Adipose tissue (tissue), 3 donors: ENCODE measurements at regions not wholly inside any gene's neighbourhood (a gene's known extent, or its start where the extent isn't known, plus 50 kb on each side); places are given as distances from the start of the nearest gene placed in this dataset.
"Not testable (repeated sequence)": the region's sequence is repeated elsewhere in the genome, so short reads cannot be mapped to it uniquely, and the experiment has no call there.

Experiments
- H3K27ac ChIP-seq: one replicate; pipeline ENCODE4 v1.5.1; 2013; ENCODE audit warnings: low read depth, low read length
- WGBS, 3 donors: extraction: QIAGEN DNeasy Blood & Tissue Kit; methylation state at CpG; one replicate each; pipeline ENCODE4 v1.1.7; 2013; 5-methylcytosine and 5-hydroxymethylcytosine counted together
- donor health status: healthy with polysubstance abuse.
- donor health status: Bipolar disorder and iron deficiency.
- donor health status: healthy.

DNA sequence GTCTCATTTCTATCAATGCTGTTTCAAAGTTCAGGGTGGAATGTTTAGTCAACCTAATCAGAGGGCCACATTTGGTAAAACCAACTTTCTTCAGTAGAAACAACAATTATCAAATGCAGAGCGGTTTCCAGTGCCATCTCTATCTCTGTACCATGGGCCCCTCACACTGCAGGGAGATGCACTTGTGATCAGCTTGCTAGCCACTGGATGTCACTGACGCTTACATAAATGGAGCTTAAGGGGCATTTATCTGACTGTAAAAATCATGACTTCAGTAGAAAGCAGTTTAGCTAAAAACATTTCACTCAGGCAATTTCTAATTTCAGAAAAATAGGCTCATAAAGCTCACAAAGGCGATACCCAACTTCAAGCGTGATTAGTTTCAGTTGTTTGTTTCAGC lies 678.0 kb downstream of the ZEB2 start:
- H3K27ac ChIP-seq, result no peak overlapping the region
- WGBS, 3 donors, result 86 to 91% (median 87%) methylated on average over 4 of the region's 4 CpGs

DNA sequence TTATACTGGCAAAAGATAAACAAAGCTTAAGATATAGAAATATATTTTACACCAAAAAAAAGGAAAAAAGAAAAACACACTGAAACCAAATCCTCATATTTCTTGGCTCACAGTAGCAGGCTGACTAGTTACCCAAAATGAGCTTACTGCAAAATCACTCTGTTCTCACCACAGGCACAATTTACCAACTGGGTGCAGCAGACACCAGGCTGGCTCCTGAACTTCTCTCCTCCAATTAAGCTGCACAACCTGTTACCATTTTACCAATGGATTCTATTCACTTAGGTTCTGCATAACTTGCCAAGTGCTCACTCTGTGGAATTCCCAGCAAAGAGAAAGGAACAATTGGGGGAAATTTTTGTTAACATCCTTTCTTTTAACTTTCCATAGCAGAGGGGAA lies 679.3 kb downstream of the ZEB2 start:
- no peak overlapping the region for H3K27ac ChIP-seq

DNA sequence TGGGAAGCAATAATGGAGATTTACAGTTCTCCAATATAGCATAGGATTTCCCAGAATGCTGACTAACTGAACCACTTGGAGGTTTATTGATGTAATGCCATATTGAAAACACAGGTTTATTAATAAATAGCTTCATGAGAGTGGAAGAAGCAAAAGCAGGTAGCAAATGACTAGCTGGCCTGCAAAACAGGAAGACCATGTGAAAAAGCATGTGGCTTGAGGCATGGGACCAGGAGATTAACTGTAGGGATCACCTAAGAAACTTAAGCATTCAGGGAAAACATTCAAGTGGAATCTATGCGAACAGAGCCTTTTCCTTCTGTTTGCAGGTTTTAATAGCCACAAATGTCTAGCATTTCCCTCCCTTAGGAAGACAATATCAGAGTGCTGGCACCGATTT lies 679.7 kb downstream of the ZEB2 start:
- 86 to 88% (median 87%) methylated on average over 2 of the region's 2 CpGs for WGBS, 3 donors

DNA sequence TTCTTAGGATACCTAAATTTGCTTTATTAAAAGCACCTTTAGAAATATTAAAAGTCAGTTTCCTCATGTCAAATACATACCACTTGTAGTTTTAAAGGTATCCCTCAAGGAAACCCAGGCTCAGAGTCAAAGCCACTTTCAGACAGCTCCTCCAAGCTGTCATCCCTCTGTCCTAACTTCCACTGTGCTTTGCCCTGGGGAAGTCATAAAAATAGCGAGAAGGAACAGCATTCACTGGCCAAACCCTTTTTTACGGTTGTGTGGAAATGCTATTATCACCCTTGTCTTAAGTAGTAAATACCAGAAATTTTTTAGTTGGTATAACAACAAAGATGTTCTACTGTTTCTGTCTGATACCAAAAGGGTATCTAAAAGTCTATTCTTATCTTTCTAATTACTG lies 680.5 kb downstream of the ZEB2 start:
- H3K27ac ChIP-seq, result no peak overlapping the region
- 54 to 84% (median 77%) methylated on average over 2 of the region's 2 CpGs for WGBS, 3 donors

More for the DNA sequence above, 679.7 kb downstream of the ZEB2 start:
- no peak overlapping the region for H3K27ac ChIP-seq

DNA sequence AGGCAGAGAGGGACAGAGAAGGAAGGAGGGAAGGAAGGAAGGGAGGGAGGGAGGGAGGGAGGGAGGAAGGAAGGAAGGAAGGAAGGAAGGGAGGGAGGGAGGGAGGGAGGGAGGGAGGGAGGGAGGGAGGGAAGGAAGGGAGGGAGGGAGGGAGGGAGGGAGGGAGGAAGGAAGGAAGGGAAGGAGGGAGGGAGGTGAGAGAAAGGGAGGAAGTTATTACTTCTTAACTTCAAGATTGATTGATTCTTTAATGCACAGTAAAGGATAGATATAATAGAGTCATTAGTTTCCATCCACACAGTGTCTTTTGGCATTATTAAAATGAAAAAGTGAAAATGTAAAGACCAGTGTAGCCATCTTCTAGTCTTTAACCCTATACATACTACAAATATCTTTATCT lies 682.9 kb downstream of the ZEB2 start:
- H3K27ac ChIP-seq, result not testable (repeated sequence)

DNA sequence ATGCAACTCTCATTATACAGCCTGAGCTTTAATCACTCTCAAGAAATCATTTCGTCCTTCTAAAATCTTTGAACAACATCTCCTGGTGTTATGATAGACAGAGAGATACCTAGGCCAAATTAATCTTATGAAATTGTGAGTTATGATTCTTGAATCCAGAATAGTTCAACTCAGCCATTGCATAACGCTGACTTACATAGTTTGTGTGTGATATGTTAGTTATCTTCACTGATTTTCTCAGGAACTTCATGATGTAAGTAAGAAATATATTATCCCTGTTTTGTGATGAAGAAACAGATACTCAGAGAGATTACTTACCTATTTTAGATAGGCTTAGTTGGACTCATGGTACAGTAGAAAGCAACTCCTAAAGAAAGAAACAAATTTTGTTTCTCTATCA lies 684.4 kb downstream of the ZEB2 start:
- H3K27ac ChIP-seq, result no peak overlapping the region
- WGBS, 3 donors, result 18 to 48% (median 47%) methylated on average over 2 of the region's 2 CpGs

DNA sequence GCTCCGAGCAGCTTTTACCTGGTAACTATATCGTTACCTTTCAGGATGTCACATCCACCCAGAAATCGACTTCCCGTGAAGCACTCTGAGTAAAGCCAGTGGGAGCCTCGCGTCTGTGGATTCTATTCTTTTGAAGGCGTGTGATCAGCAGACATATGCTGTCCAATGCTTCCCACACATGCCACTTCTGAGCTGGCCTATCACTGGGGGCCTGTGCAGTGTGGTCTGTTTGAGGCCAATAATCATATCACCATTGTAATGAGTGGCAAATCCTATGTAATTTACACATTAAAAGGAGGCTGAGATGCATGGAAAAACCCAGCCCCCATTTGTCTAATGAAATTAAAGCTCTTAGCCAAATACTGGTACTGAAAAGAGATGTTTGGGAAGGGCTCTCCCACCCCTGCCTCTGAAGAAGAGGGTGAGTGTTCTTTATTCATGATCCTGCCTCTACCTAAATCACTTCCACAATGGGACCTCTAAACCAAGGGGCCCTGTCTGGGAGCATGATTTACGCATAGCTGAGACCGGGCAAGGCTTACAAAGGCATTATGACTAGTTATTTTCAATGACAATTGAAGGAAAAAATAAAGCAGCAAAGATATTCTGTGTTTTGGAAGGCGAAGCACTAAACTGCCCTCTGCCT lies 686.8 kb downstream of the ZEB2 start:
- WGBS, 3 donors, result 93 to 95% (median 93%) methylated on average over 10 of the region's 10 CpGs
- H3K27ac ChIP-seq, result no peak overlapping the region

DNA sequence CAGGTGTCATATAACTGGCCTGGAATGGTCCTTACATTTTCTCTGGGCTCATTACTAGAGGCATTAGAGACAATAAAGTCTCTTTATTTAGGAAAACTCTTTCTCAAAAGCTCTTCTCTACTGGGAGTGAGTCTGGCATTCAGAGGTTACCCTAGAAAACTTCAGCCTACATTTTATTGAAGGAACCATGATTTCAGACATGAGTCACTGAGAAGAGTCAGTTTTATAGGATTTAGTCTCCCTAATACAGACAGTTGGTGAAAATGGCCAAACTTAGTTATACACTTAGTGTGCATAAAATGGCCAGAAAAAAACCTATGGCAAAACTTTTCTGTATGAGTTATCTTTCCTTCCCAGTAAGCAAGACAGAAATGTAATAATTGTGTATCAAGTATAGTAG lies 689.4 kb downstream of the ZEB2 start:
- no peak overlapping the region for H3K27ac ChIP-seq

DNA sequence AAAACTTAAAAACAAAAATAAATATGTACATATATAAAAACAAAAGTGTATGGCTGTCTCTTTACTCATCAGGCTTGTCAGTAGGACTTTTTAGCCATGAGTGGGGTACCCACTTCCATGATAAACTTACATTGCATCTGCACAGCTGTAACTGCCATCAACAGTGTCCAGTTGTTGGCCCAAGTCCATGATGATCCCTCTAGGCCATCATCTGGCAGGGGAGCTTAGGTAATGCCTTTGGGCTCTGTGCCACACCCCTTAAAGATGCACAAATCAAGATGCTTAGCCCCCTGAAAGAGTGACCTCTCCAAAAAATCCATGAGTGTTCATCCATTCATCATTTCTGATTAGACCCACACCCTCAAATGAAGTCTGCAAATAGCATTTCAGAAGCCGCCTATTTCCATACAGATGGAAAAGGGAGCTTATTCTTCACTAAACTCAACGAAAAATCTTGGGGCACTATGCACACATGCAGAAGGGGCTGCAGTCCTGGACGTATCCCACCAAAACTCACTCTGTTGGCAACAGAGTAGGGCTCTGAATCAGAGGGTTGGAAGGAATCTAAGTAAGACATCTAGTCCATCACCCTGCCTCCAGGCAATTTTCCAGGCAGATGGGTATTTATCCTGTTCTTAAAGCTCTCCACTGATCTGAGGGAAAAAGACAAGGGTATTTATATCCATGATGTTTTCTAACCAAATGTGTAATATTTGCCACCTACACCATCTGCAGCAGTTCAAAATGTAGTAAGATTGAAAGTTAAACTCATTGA lies 691.0 kb downstream of the ZEB2 start:
- H3K27ac ChIP-seq, result no peak overlapping the region
- WGBS, 3 donors, result 80 to 87% (median 81%) methylated on average over 3 of the region's 3 CpGs

DNA sequence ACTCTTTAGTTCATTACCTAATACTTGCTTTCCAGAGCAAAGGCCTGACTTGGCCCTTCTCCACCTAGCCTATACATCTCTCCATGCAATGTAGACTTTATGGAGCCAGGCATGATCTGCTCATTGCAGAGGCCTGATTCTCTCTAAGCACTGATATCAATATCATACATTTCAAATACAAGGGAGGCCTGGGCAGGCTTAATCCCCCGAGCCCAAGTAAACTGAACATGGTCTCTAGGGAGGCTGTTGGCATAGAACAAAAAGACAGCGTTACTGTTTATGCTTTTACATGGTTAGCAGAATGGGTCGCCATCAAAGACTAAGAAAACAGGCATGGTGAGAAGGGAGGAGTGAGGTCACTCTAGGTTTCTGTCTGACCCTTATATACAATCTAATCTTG lies 695.1 kb downstream of the ZEB2 start:
- 59 to 80% (median 73%) methylated on average over 3 of the region's 3 CpGs for WGBS, 3 donors
- no peak overlapping the region for H3K27ac ChIP-seq

DNA sequence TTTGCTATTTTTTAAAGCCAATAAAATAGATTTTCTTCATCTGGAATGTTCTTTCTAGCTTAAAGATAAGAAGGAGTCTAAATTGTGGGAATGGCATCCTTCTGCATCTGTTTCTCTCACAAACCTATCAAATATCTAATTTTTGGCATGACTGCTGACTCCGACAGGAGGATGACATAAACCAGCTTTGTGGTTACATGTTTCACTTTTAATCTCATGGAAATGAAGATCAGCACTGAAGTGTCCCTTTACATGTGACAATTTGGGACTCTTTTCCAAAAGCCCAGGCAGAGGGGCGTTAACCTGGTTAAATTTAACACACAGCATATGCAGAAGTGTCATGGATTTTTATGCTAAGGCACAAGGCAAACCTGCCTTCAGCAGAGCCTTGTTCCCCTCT lies 694.7 kb downstream of the ARHGAP15 start:
- 59 to 87% (median 61%) methylated on average over 2 of the region's 2 CpGs for WGBS, 3 donors
- H3K27ac ChIP-seq, result no peak overlapping the region

DNA sequence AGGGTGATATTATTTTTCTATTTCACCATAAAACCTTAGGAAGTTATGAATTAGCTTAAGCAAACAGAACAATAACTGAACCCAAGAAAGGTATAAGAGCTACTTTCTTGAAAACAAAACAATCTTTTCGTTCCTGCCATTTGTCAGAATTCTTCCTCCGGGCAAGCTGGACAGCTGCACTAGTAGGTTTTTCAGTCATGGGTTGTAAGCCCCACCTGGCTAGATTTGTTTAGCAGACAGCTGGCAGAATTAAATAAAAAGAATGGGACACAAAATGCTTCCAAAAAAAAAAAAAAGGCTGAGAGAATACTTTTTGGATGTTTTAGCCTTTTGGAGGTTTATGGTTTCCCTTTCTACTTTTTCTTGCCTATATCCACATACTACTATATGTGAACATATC lies 694.1 kb downstream of the ARHGAP15 start:
- no peak overlapping the region for H3K27ac ChIP-seq
- 83 to 91% (median 85%) methylated on average over 2 of the region's 2 CpGs for WGBS, 3 donors

DNA sequence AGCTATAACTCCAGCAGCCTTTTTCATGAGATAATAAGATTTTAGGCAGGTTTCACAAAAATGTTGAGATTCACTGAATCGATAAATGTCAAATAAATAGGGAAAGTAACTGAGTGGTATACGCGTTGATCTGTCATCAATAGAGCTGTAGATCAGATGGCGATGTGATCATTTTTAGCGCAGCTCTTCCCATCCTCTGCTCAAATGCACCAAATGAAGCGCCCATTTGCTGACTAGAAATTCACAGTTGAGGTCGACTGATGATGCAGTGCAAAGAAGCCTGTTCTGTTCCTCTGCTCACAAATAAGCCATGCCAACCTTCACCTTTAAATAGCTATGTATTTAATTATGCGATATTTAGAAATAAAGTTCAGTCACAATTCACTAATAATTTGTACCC lies 693.5 kb downstream of the ARHGAP15 start:
- no peak overlapping the region for H3K27ac ChIP-seq
- 95 to 97% (median 97%) methylated on average over 8 of the region's 8 CpGs for WGBS, 3 donors

DNA sequence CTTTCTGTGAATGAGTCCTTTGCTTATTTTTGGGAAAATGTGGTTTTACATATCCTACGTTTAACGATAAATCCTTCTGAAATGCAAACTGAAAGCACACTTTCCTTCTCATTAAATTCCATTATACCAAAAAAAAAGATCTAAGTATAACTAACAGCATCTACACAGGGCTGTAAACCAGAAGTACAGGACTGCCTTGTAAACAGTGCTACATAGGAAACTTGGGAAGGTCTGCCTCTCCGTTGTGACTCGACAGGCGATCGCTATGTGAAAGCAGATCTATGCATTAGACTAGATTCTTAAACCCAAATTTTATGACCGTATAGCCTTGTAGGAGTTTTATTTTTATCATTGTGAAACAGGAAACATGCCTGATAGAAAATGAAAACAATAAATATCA lies 690.5 kb downstream of the ARHGAP15 start:
- H3K27ac ChIP-seq, result no peak overlapping the region
- WGBS, 3 donors, result 79 to 91% (median 89%) methylated on average over 7 of the region's 7 CpGs

DNA sequence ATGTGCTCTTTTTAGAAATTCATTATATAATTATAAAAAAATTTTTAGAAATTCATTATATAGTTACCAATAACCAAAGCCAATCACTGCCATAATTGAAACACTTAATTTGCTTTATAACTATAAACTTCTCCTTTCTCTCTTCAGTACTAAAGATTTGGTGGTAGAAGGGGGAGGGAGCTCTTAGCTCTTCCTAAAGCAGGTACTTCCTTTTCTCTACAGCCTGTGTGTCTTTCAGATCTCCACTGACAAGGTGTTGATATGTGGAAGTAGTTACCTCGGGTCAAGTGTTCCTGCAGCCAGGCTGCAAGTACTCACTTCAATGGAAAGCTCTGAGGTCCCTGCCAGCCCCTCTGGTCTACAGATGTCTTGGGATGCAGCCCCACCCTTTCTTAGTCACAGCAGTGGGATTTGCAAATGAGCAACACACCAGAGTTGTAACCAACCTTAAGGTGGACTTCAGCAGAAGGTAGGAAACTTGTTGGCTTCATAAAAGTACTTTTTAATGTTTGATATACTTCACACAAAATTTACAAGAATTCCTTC lies 690.0 kb downstream of the ARHGAP15 start:
- H3K27ac ChIP-seq, result no peak overlapping the region
- WGBS, 3 donors, result 19 to 31% (median 27%) methylated on average over 1 of the region's 1 CpG
